Sigmoid colon (tissue), 6 donors: ENCODE measurements at regions not wholly inside any gene's neighbourhood (a gene's known extent, or its start where the extent isn't known, plus 50 kb on each side); places are given as distances from the start of the nearest gene placed in this dataset.

Experiments
- DNase-seq: peaks from one replicate; pipeline ENCODE4 v3.0.0-alpha.2; 2019
- H3K27ac ChIP-seq, 4 donors: fragments of 200-600 bp; sonication (generic); one replicate each; pipeline ENCODE4 v1.5.1; 2016 to 2019; ENCODE audit warnings: mild to moderate bottlenecking in 1 of 4
- H3K27me3 ChIP-seq, 3 donors: fragments of 200-600 bp; sonication (generic); one replicate each; pipeline ENCODE4 v1.5.1; 2019; ENCODE audit warnings: mild to moderate bottlenecking in 1 of 3
- H3K36me3 ChIP-seq, 4 donors: fragments of 200-600 bp; sonication (generic); one replicate each; pipeline ENCODE4 v1.5.1; 2016 to 2019
- H3K4me1 ChIP-seq, 4 donors: fragments of 200-600 bp; sonication (generic); one replicate each; pipeline ENCODE4 v1.5.1; 2017 to 2019
- H3K4me3 ChIP-seq, 4 donors: fragments of 200-600 bp; sonication (generic); one replicate each; pipeline ENCODE4 v1.5.1; 2017 to 2019; ENCODE audit warnings: mild to moderate bottlenecking in 2 of 4, moderate library complexity in 1 of 4
- H3K9me3 ChIP-seq, 4 donors: fragments of 200-600 bp in 3 of 4; sonication (generic) in 3 of 4; one replicate each; pipeline versions ENCODE4 v1.5.1 to v1.6.1; 2013 to 2019
- EP300 ChIP-seq, 4 donors: sonication (generic); formaldehyde crosslinking; IDR thresholded peaks; one replicate each; pipeline ENCODE4 v1.6.1; 2017; ENCODE audit warnings: antibody characterized with exemption in 4 of 4
- POLR2A ChIP-seq, 2 donors: fragments of 450-650 bp; IDR thresholded peaks; one replicate each; pipeline ENCODE4 v1.6.1; 2016; ENCODE audit warnings: antibody characterized with exemption in 2 of 2, mild to moderate bottlenecking in 2 of 2, moderate library complexity in 2 of 2
- POLR2AphosphoS5 ChIP-seq, 4 donors: sonication (generic); formaldehyde crosslinking; IDR thresholded peaks; one replicate each; pipeline ENCODE4 v1.6.1; 2017; ENCODE audit warnings: antibody characterized with exemption in 4 of 4
- WGBS, 2 donors: extraction: QIAGEN DNeasy Blood & Tissue Kit; methylation state at CpG; one replicate each; pipeline ENCODE4 v1.1.7; 2013; 5-methylcytosine and 5-hydroxymethylcytosine counted together
- intact Hi-C: fragments of 100-400 bp; cut with DNase I; formaldehyde crosslinking; loops from one replicate; pipeline ENCODE4 v1.15.1; 2023
- TF ChIP-seq, protein P1 (sequence below), 4 experiments: fragments of 450-650 bp in 3 of 4; fragments of 200-600 bp in 1 of 4; IDR thresholded peaks; one replicate each; pipeline ENCODE4 v1.5.1; 2016 to 2019; ENCODE audit warnings: antibody characterized with exemption in 4 of 4, mild to moderate bottlenecking in 3 of 4, moderate library complexity in 2 of 4
- donor health status: healthy with polysubstance abuse.
- donor health status: healthy.

DNA sequence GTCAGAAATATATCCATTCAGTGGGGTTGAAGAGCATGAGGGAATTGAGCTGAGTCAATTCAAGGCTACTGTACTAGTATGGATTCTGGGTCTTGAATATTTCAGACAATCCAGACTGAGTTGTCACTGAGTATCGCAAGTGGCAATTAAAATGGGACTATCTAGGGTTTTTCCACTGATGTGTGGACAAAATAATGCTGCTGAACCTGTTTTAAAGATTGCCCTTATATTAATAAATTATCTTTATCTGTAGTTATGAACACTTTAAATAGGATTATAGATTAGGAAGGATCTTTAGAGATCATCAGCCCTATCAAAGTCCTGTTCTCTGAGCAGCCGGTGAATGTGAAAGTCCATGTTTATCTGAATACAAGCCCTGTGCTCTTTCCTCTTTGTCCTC, 478.3 kb upstream of the KIRREL3 start:
- H3K4me3 ChIP-seq = no peak overlapping the region
- no peaks in the 10 kb centered on the region for H3K4me1 ChIP-seq
- H3K9me3 ChIP-seq = no peaks in the 10 kb centered on the region
- WGBS, 2 donors = 88 to 90% methylated on average over 2 of the region's 2 CpGs
- intact Hi-C loops = no loop called here
- TF ChIP-seq, protein P1, sequence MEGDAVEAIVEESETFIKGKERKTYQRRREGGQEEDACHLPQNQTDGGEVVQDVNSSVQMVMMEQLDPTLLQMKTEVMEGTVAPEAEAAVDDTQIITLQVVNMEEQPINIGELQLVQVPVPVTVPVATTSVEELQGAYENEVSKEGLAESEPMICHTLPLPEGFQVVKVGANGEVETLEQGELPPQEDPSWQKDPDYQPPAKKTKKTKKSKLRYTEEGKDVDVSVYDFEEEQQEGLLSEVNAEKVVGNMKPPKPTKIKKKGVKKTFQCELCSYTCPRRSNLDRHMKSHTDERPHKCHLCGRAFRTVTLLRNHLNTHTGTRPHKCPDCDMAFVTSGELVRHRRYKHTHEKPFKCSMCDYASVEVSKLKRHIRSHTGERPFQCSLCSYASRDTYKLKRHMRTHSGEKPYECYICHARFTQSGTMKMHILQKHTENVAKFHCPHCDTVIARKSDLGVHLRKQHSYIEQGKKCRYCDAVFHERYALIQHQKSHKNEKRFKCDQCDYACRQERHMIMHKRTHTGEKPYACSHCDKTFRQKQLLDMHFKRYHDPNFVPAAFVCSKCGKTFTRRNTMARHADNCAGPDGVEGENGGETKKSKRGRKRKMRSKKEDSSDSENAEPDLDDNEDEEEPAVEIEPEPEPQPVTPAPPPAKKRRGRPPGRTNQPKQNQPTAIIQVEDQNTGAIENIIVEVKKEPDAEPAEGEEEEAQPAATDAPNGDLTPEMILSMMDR (IDR thresholded peaks at IDR 0.05) = no peak
- no peak for TF ChIP-seq POLR2AphosphoS5 (IDR thresholded peaks at IDR 0.05)
- TF ChIP-seq POLR2A (IDR thresholded peaks at IDR 0.05) = no peak
- no peak for TF ChIP-seq EP300 (IDR thresholded peaks at IDR 0.05)
- no peak for DNase-seq
- H3K27ac ChIP-seq = no peak overlapping the region
- no peaks in the 10 kb centered on the region for H3K36me3 ChIP-seq
- no peaks in the 10 kb centered on the region for H3K27me3 ChIP-seq

- Histone ChIP-seq H3K4me3 (no peak overlapping the region), H3K27ac (no peak overlapping the region), H3K36me3 (no peaks in the 10 kb centered on the region), H3K9me3 (no peaks in the 10 kb centered on the region), H3K27me3 (no peaks in the 10 kb centered on the region), H3K4me1 (no peaks in the 10 kb centered on the region)
- intact Hi-C loops = no loop called here
- no peak for DNase-seq
- TF ChIP-seq POLR2AphosphoS5 (IDR thresholded peaks at IDR 0.05) (no peak), EP300 (IDR thresholded peaks at IDR 0.05) (no peak)
- 75 to 91% methylated on average over 1 of the region's 1 CpG for WGBS, 2 donors
Observed at GRCh38 chr11:127474766-127475165, 474.2 kb upstream of the KIRREL3 start.

DNA sequence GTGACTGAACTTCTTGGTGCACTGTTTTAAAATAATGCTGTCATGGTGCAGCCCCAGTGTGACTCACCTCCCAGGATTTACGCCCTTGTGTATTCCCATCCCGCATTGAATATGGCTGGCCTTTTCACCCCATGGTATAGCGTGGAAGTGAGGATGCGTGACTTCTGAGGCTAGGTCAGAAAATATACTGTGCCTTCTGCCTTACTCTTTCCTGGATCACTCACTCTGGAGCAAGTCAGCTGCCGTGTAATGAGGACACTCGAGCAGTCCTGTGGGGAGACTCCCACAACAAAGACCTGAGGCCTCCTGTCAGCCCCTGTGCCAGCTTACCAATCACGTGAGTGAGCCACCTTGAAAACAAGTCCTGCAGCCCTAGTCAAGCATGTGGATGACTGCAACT, 471.9 kb upstream of the KIRREL3 start:
- Histone ChIP-seq H3K4me3 (no peak overlapping the region), H3K27ac (no peak overlapping the region), H3K9me3 (no peaks in the 10 kb centered on the region), H3K36me3 (no peaks in the 10 kb centered on the region), H3K4me1 (no peaks in the 10 kb centered on the region), H3K27me3 (no peaks in the 10 kb centered on the region)
- no peak for DNase-seq
- intact Hi-C loops = no loop called here
- no peak for TF ChIP-seq POLR2AphosphoS5 (IDR thresholded peaks at IDR 0.05)
- no peak for TF ChIP-seq POLR2A (IDR thresholded peaks at IDR 0.05)
- no peak for TF ChIP-seq EP300 (IDR thresholded peaks at IDR 0.05)
- TF ChIP-seq, protein P1 (IDR thresholded peaks at IDR 0.05) = no peak
- WGBS, 2 donors = 92 to 93% methylated on average over 7 of the region's 7 CpGs

GRCh38 chr11:127471662-127472061, 471.1 kb upstream of the KIRREL3 start:
- Histone ChIP-seq H3K4me3 (no peak overlapping the region), H3K27me3 (no peaks in the 10 kb centered on the region), H3K9me3 (no peaks in the 10 kb centered on the region), H3K27ac (no peak overlapping the region), H3K4me1 (no peaks in the 10 kb centered on the region), H3K36me3 (no peaks in the 10 kb centered on the region)
- TF ChIP-seq POLR2A (IDR thresholded peaks at IDR 0.05) (no peak), EP300 (IDR thresholded peaks at IDR 0.05) (no peak), POLR2AphosphoS5 (IDR thresholded peaks at IDR 0.05) (no peak)
- TF ChIP-seq, protein P1 (IDR thresholded peaks at IDR 0.05) = no peak
- no peak for DNase-seq
- 96 to 97% methylated on average over 3 of the region's 3 CpGs for WGBS, 2 donors
- intact Hi-C loops = no loop called here

- intact Hi-C loops = no loop called here
- Histone ChIP-seq H3K9me3 (no peaks in the 10 kb centered on the region), H3K27ac (no peak overlapping the region), H3K4me3 (no peak overlapping the region), H3K36me3 (no peaks in the 10 kb centered on the region), H3K4me1 (no peaks in the 10 kb centered on the region), H3K27me3 (no peaks in the 10 kb centered on the region)
- WGBS, 2 donors = 68 to 79% methylated on average over 4 of the region's 4 CpGs
- TF ChIP-seq, protein P1 (IDR thresholded peaks at IDR 0.05) = no peak
- TF ChIP-seq POLR2A (IDR thresholded peaks at IDR 0.05) = no peak
- TF ChIP-seq EP300 (IDR thresholded peaks at IDR 0.05) = no peak
- no peak for TF ChIP-seq POLR2AphosphoS5 (IDR thresholded peaks at IDR 0.05)
- DNase-seq = no peak
Observed at GRCh38 chr11:127470306-127470884, 469.8 kb upstream of the KIRREL3 start.
